Neural cell (in vitro differentiated cells): ENCODE measurements at regions not wholly inside any gene's neighbourhood (a gene's known extent, or its start where the extent isn't known, plus 50 kb on each side); places are given as distances from the start of the nearest gene placed in this dataset.

Experiments used
- H2AFZ ChIP-seq: fragments of 200-600, 300-800 bp; sonication (generic), shearing (Covaris generic); 2 replicates; pipeline ENCODE4 v1.6.0; 2014; ENCODE audit warnings: low read depth, mild to moderate bottlenecking, antibody characterized with exemption, low read length, moderate library complexity
- H3F3A ChIP-seq: fragments of 200-600 bp; shearing (Covaris generic); 2 replicates; pipeline ENCODE4 v1.6.1; 2016; ENCODE audit warnings: mild to moderate bottlenecking, moderate library complexity, mixed read lengths, antibody characterized with exemption, low read length; ENCODE audit not compliant: insufficient read depth, poor library complexity, severe bottlenecking
- H3K27ac ChIP-seq: fragments of 200-600, 300-800 bp; sonication (generic), shearing (Covaris generic); 2 replicates; pipeline ENCODE4 v1.5.1; 2014; ENCODE audit warnings: mild to moderate bottlenecking, low read length, moderate library complexity
- H3K27me3 ChIP-seq: fragments of 300-800, 200-600 bp; sonication (generic), shearing (Covaris generic); 2 replicates; pipeline ENCODE4 v1.6.0; 2014; ENCODE audit warnings: mild to moderate bottlenecking, low read depth, low read length, moderate library complexity; ENCODE audit not compliant: insufficient read depth
- H3K36me3 ChIP-seq: fragments of 300-800, 200-600 bp; sonication (generic), shearing (Covaris generic); 2 replicates; pipeline ENCODE4 v1.5.1; 2014; ENCODE audit warnings: mild to moderate bottlenecking, antibody characterized with exemption, low read length, moderate library complexity; ENCODE audit not compliant: insufficient read depth
- H3K4me2 ChIP-seq: fragments of 300-800, 200-600 bp; sonication (generic), shearing (Covaris generic); 2 replicates; pipeline ENCODE4 v1.6.0; 2014; ENCODE audit warnings: mild to moderate bottlenecking, low read length
- H3K4me3 ChIP-seq: fragments of 300-800, 200-600 bp; sonication (generic), shearing (Covaris generic); 2 replicates; pipeline ENCODE4 v1.5.1; 2014; ENCODE audit warnings: mild to moderate bottlenecking, low read length, moderate library complexity
- H3K79me2 ChIP-seq: fragments of 200-600 bp; shearing (Covaris generic); replicated peaks from 2 replicates; pipeline ENCODE4 v1.6.0; 2014; ENCODE audit warnings: mild to moderate bottlenecking, low read length, moderate library complexity; ENCODE audit not compliant: insufficient read depth
- H3K9ac ChIP-seq: fragments of 300-800, 200-600 bp; sonication (generic), shearing (Covaris generic); 2 replicates; pipeline ENCODE4 v1.6.1; 2016; ENCODE audit warnings: mild to moderate bottlenecking, low read length, mixed read lengths
- H3K9me2 ChIP-seq: fragments of 200-600 bp; shearing (Covaris generic); 2 replicates; pipeline ENCODE4 v1.6.1; 2016; ENCODE audit warnings: mild to moderate bottlenecking, low read length, mixed read lengths; ENCODE audit not compliant: insufficient read depth
- H3K9me3 ChIP-seq: fragments of 200-600, 300-800 bp; sonication (generic), shearing (Covaris generic); 2 replicates; pipeline ENCODE4 v1.6.1; 2016; ENCODE audit warnings: mild to moderate bottlenecking, mixed run types, low read length, moderate library complexity, mixed read lengths
- H4K20me1 ChIP-seq: fragments of 200-600 bp; shearing (Covaris generic); 2 replicates; pipeline ENCODE4 v1.6.1; 2016; ENCODE audit warnings: mild to moderate bottlenecking, mixed run types; ENCODE audit not compliant: insufficient read depth
- CTCF ChIP-seq: fragments of 450-650 bp; IDR thresholded peaks from 2 replicates; pipeline ENCODE4 v1.5.1; 2014; ENCODE audit warnings: antibody characterized with exemption, mild to moderate bottlenecking, moderate library complexity; ENCODE audit not compliant: poor library complexity, severe bottlenecking
- EP300 ChIP-seq: fragments of 450-650 bp; conservative IDR thresholded peaks from 2 replicates; pipeline ENCODE4 v1.6.1; 2014; ENCODE audit warnings: antibody characterized with exemption, mild to moderate bottlenecking, moderate library complexity; ENCODE audit not compliant: poor library complexity, severe bottlenecking
- EZH2 ChIP-seq: fragments of 200-600, 300-800 bp; shearing (Covaris generic), sonication (generic); IDR thresholded peaks from 2 replicates; pipeline ENCODE4 v1.6.1; 2014; ENCODE audit warnings: antibody characterized with exemption, low read length, borderline replicate concordance, mild to moderate bottlenecking; ENCODE audit not compliant: insufficient read depth, poor library complexity, severe bottlenecking
- MXI1 ChIP-seq: fragments of 450-650 bp; conservative IDR thresholded peaks from 2 replicates; pipeline ENCODE4 v1.6.1; 2014; ENCODE audit warnings: antibody characterized with exemption, mild to moderate bottlenecking; ENCODE audit not compliant: poor library complexity, severe bottlenecking
- POLR2AphosphoS5 ChIP-seq: IDR thresholded peaks from 2 replicates; pipeline ENCODE4 v1.6.1; 2012
- RAD21 ChIP-seq: fragments of 450-650 bp; conservative IDR thresholded peaks from 2 replicates; pipeline ENCODE4 v1.6.1; 2014; ENCODE audit warnings: antibody characterized with exemption, mild to moderate bottlenecking, moderate library complexity
- REST ChIP-seq: IDR thresholded peaks from 2 replicates; pipeline ENCODE4 v1.6.1; 2012; ENCODE audit warnings: borderline replicate concordance
- SMC3 ChIP-seq: fragments of 450-650 bp; conservative IDR thresholded peaks from 2 replicates; pipeline ENCODE4 v1.6.1; 2014; ENCODE audit warnings: antibody characterized with exemption, mild to moderate bottlenecking, moderate library complexity; ENCODE audit not compliant: poor library complexity
- TAF1 ChIP-seq: IDR thresholded peaks from 2 replicates; pipeline ENCODE4 v1.6.1; 2012; ENCODE audit warnings: low read depth

GRCh38 chr5:106966686-106967315 lies 703.9 kb downstream of the EFNA5 start:
- H2AFZ ChIP-seq, result no peak overlapping the region
- H3F3A ChIP-seq, result no peaks in the 10 kb centered on the region
- no peaks in the 10 kb centered on the region for H3K79me2 ChIP-seq
- H3K9me3 ChIP-seq, result no peaks in the 10 kb centered on the region
- H3K4me2 ChIP-seq, result no peak overlapping the region
- no peaks in the 10 kb centered on the region for H4K20me1 ChIP-seq
- no peak for TF ChIP-seq POLR2AphosphoS5
- H3K27me3 ChIP-seq, result no peaks in the 10 kb centered on the region
- H3K36me3 ChIP-seq, result no peaks in the 10 kb centered on the region
- no peak overlapping the region for H3K27ac ChIP-seq
- H3K4me3 ChIP-seq, result no peak overlapping the region
- H3K9me2 ChIP-seq, result no peaks in the 10 kb centered on the region
- H3K9ac ChIP-seq, result no peak overlapping the region

GRCh38 chr5:106964132-106964531 lies 706.6 kb downstream of the EFNA5 start:
- H3K27ac ChIP-seq, result no peak overlapping the region
- H3F3A ChIP-seq, result no peaks in the 10 kb centered on the region
- H3K4me3 ChIP-seq, result no peak overlapping the region
- H3K36me3 ChIP-seq, result no peaks in the 10 kb centered on the region
- H3K9me2 ChIP-seq, result no peaks in the 10 kb centered on the region
- TF ChIP-seq REST (no peak), EP300 (no peak), EZH2 (no peak), CTCF (no peak), RAD21 (no peak), MXI1 (no peak), SMC3 (no peak), POLR2AphosphoS5 (no peak), TAF1 (no peak)
- no peak overlapping the region for H3K9ac ChIP-seq
- no peaks in the 10 kb centered on the region for H3K27me3 ChIP-seq
- no peaks in the 10 kb centered on the region for H3K79me2 ChIP-seq
- no peak overlapping the region for H2AFZ ChIP-seq
- H3K4me2 ChIP-seq, result no peak overlapping the region
- H4K20me1 ChIP-seq, result no peaks in the 10 kb centered on the region
- H3K9me3 ChIP-seq, result no peaks in the 10 kb centered on the region

- TF ChIP-seq MXI1 (no peak), SMC3 (no peak), REST (no peak), EZH2 (no peak)
- H3K27me3 ChIP-seq, result no peaks in the 10 kb centered on the region
- no peaks in the 10 kb centered on the region for H3K9me2 ChIP-seq
- no peak overlapping the region for H3K4me3 ChIP-seq
- no peak overlapping the region for H3K9ac ChIP-seq
- H3K79me2 ChIP-seq, result no peaks in the 10 kb centered on the region
- H3K9me3 ChIP-seq, result no peaks in the 10 kb centered on the region
- no peak overlapping the region for H3K27ac ChIP-seq
- H2AFZ ChIP-seq, result no peak overlapping the region
- H3K36me3 ChIP-seq, result no peaks in the 10 kb centered on the region
- H3K4me2 ChIP-seq, result no peak overlapping the region
- H4K20me1 ChIP-seq, result no peaks in the 10 kb centered on the region
- no peaks in the 10 kb centered on the region for H3F3A ChIP-seq
Measured at GRCh38 chr5:106963630-106964029, 707.1 kb downstream of the EFNA5 start.
